Neutrophil (primary cell): ENCODE measurements at regions not wholly inside any gene's neighbourhood (a gene's known extent, or its start where the extent isn't known, plus 50 kb on each side); places are given as distances from the start of the nearest gene placed in this dataset.

Source experiments
- H3K27ac ChIP-seq: fragments of 200-600 bp; sonication (generic); 2 replicates; pipeline ENCODE4 v1.5.1; 2016; ENCODE audit warnings: mild to moderate bottlenecking, moderate library complexity
- H3K27me3 ChIP-seq: fragments of 200-600 bp; sonication (generic); 2 replicates; pipeline ENCODE4 v1.6.0; 2016; ENCODE audit warnings: mild to moderate bottlenecking
- H3K36me3 ChIP-seq: fragments of 200-600 bp; sonication (generic); 2 replicates; pipeline ENCODE4 v1.5.1; 2017
- H3K4me1 ChIP-seq, 2 experiments: fragments of 200-600 bp in 1 of 2; sonication (generic) in 1 of 2; 1 replicate in 1 of 2; 2 replicates in 1 of 2; pipeline versions ENCODE4 v1.5.1 to v1.6.1; 2013 to 2016; ENCODE audit warnings: low read depth in 1 of 2, low read length in 1 of 2, mild to moderate bottlenecking in 1 of 2, moderate library complexity in 1 of 2; ENCODE audit not compliant: control insufficient read depth in 1 of 2, insufficient read depth in 1 of 2
- H3K4me3 ChIP-seq, 2 experiments: fragments of 200-600 bp in 1 of 2; sonication (generic) in 1 of 2; 1 replicate in 1 of 2; 2 replicates in 1 of 2; pipeline ENCODE4 v1.5.1; 2013 to 2016; ENCODE audit warnings: low read depth in 1 of 2, low read length in 1 of 2, mild to moderate bottlenecking in 1 of 2, moderate library complexity in 1 of 2
- H3K9me3 ChIP-seq: fragments of 200-600 bp; sonication (generic); 2 replicates; pipeline ENCODE4 v1.5.1; 2016
- CTCF ChIP-seq: fragments of 200-600 bp; sonication (generic); IDR thresholded peaks from 2 replicates; pipeline ENCODE4 v1.5.1; 2016; ENCODE audit warnings: antibody characterized with exemption

GRCh38 chr3:95607926-95608325, 1206.5 kb upstream of the EPHA6 start:
- H3K4me3 ChIP-seq = no peak overlapping the region
- TF ChIP-seq CTCF = no peak
- H3K36me3 ChIP-seq = no peaks in the 10 kb centered on the region
- no peaks in the 10 kb centered on the region for H3K4me1 ChIP-seq
- H3K27me3 ChIP-seq = no peaks in the 10 kb centered on the region
- no peaks in the 10 kb centered on the region for H3K9me3 ChIP-seq
- no peak overlapping the region for H3K27ac ChIP-seq

- no peaks in the 10 kb centered on the region for H3K4me1 ChIP-seq
- no peak overlapping the region for H3K4me3 ChIP-seq
- H3K9me3 ChIP-seq = no peaks in the 10 kb centered on the region
- no peak for TF ChIP-seq CTCF
- H3K36me3 ChIP-seq = no peaks in the 10 kb centered on the region
- H3K27ac ChIP-seq = no peak overlapping the region
- H3K27me3 ChIP-seq = no peaks in the 10 kb centered on the region
Observed at GRCh38 chr3:95609411-95609810, 1205.0 kb upstream of the EPHA6 start.

- H3K4me1 ChIP-seq = no peaks in the 10 kb centered on the region
- H3K9me3 ChIP-seq = no peaks in the 10 kb centered on the region
- no peak overlapping the region for H3K4me3 ChIP-seq
- no peak overlapping the region for H3K27ac ChIP-seq
- TF ChIP-seq CTCF = no peak
- H3K36me3 ChIP-seq = no peaks in the 10 kb centered on the region
- H3K27me3 ChIP-seq = no peaks in the 10 kb centered on the region
Observed at GRCh38 chr3:95612611-95613010, 1201.8 kb upstream of the EPHA6 start.

GRCh38 chr3:95613993-95614392, 1200.4 kb upstream of the EPHA6 start:
- H3K4me3 ChIP-seq = no peak overlapping the region
- H3K27ac ChIP-seq = no peak overlapping the region
- no peaks in the 10 kb centered on the region for H3K27me3 ChIP-seq
- TF ChIP-seq CTCF = no peak
- no peaks in the 10 kb centered on the region for H3K4me1 ChIP-seq
- H3K36me3 ChIP-seq = no peaks in the 10 kb centered on the region
- H3K9me3 ChIP-seq = no peaks in the 10 kb centered on the region

GRCh38 chr3:95615592-95616310, 1198.6 kb upstream of the EPHA6 start:
- H3K4me1 ChIP-seq = no peaks in the 10 kb centered on the region
- no peaks in the 10 kb centered on the region for H3K9me3 ChIP-seq
- no peaks in the 10 kb centered on the region for H3K36me3 ChIP-seq
- H3K27ac ChIP-seq = no peak overlapping the region
- no peak for TF ChIP-seq CTCF
- H3K27me3 ChIP-seq = no peaks in the 10 kb centered on the region
- H3K4me3 ChIP-seq = no peak overlapping the region
